Renal pelvis (tissue), 1 donor: ENCODE measurements at regions not wholly inside any gene's neighbourhood (a gene's known extent, or its start where the extent isn't known, plus 50 kb on each side); places are given as distances from the start of the nearest gene placed in this dataset.

ENCODE experiments used
- DNase-seq: peaks from one replicate; pipeline ENCODE4 v3.0.0-alpha.2; 2013

GRCh38 chr18:64615021-64615420 is 466.1 kb upstream of the LINC00305 start:
- no peak for DNase-seq

GRCh38 chr18:64614446-64614845 is 465.6 kb upstream of the LINC00305 start:
- DNase-seq: peak; percentile 27

- DNase-seq: no peak
These were observed 443.4 kb upstream of the LINC00305 start for GRCh38 chr18:64592246-64592645.

GRCh38 chr18:64589000-64589399 is 440.1 kb upstream of the LINC00305 start:
- DNase-seq: no peak

- DNase-seq: no peak
These were observed 417.6 kb upstream of the LINC00305 start for GRCh38 chr18:64566456-64566855.

- DNase-seq: no peak
These were observed 413.8 kb upstream of the LINC00305 start for GRCh38 chr18:64562651-64563050.

- DNase-seq: no peak
These were observed 397.6 kb upstream of the LINC00305 start for GRCh38 chr18:64546451-64546850.

GRCh38 chr18:64539847-64540246 is 391.0 kb upstream of the LINC00305 start:
- DNase-seq: no peak

- DNase-seq: no peak
These were observed 379.8 kb upstream of the LINC00305 start for GRCh38 chr18:64528646-64529045.

- no peak for DNase-seq
These were observed 370.3 kb upstream of the LINC00305 start for GRCh38 chr18:64519201-64519600.

- no peak for DNase-seq
These were observed 369.3 kb upstream of the LINC00305 start for GRCh38 chr18:64518191-64518590.

- DNase-seq: no peak
These were observed 364.5 kb upstream of the LINC00305 start for GRCh38 chr18:64513401-64513800.

- no peak for DNase-seq
These were observed 341.3 kb upstream of the LINC00305 start for GRCh38 chr18:64490207-64490606.

GRCh38 chr18:64488698-64489097 is 339.8 kb upstream of the LINC00305 start:
- no peak for DNase-seq

GRCh38 chr18:64474773-64475172 is 325.9 kb upstream of the LINC00305 start:
- no peak for DNase-seq

- no peak for DNase-seq
These were observed 325.4 kb upstream of the LINC00305 start for GRCh38 chr18:64474255-64474654.

GRCh38 chr18:64449434-64449833 is 300.5 kb upstream of the LINC00305 start:
- DNase-seq: no peak

GRCh38 chr18:64444819-64445218 is 295.9 kb upstream of the LINC00305 start:
- no peak for DNase-seq

GRCh38 chr18:64438178-64438577 is 289.3 kb upstream of the LINC00305 start:
- no peak for DNase-seq

GRCh38 chr18:64436111-64436510 is 287.2 kb upstream of the LINC00305 start:
- no peak for DNase-seq

GRCh38 chr18:64419156-64419555 is 270.3 kb upstream of the LINC00305 start:
- DNase-seq: no peak

GRCh38 chr18:64416990-64417389 is 268.1 kb upstream of the LINC00305 start:
- no peak for DNase-seq

- DNase-seq: no peak
These were observed 266.3 kb upstream of the LINC00305 start for GRCh38 chr18:64415218-64415617.

- DNase-seq: no peak
These were observed 261.8 kb upstream of the LINC00305 start for GRCh38 chr18:64410685-64411084.

- DNase-seq: peak; percentile 11
These were observed 260.6 kb upstream of the LINC00305 start for GRCh38 chr18:64409511-64409910.
